LNCaP clone FGC (cell line): ENCODE measurements at regions not wholly inside any gene's neighbourhood (a gene's known extent, or its start where the extent isn't known, plus 50 kb on each side); places are given as distances from the start of the nearest gene placed in this dataset.

Experiments used
- DNase-seq: peaks from one replicate; pipeline ENCODE4 v3.0.0-alpha.2; 2011; ENCODE audit warnings: low read depth
- H3K4me3 ChIP-seq: 2 replicates; pipeline ENCODE4 v1.5.1; 2011; ENCODE audit warnings: mild to moderate bottlenecking, low read depth, low read length, control low read depth
- CTCF ChIP-seq: IDR thresholded peaks from 2 replicates; pipeline ENCODE4 v1.5.1; 2012; ENCODE audit warnings: mild to moderate bottlenecking; ENCODE audit not compliant: control insufficient read depth, insufficient read depth; ENCODE audit errors: extremely low read depth

- H3K4me3 ChIP-seq, result no peak overlapping the region
- no peak for TF ChIP-seq CTCF
- no peak for DNase-seq
Measured at GRCh38 chr4:18669390-18669789, 647.8 kb upstream of the LCORL start.

- TF ChIP-seq CTCF, result no peak
- DNase-seq, result no peak
- no peak overlapping the region for H3K4me3 ChIP-seq
Measured at GRCh38 chr4:18666322-18666721, 644.8 kb upstream of the LCORL start.

- no peak overlapping the region for H3K4me3 ChIP-seq
- DNase-seq, result no peak
- no peak for TF ChIP-seq CTCF
Measured at GRCh38 chr4:18664171-18664570, 642.6 kb upstream of the LCORL start.

GRCh38 chr4:18645351-18645750, 623.8 kb upstream of the LCORL start:
- TF ChIP-seq CTCF, result no peak
- H3K4me3 ChIP-seq, result no peak overlapping the region
- no peak for DNase-seq

- TF ChIP-seq CTCF, result no peak
- H3K4me3 ChIP-seq, result no peak overlapping the region
- no peak for DNase-seq
Measured at GRCh38 chr4:18641334-18641733, 619.8 kb upstream of the LCORL start.

- H3K4me3 ChIP-seq, result no peak overlapping the region
- DNase-seq, result no peak
- no peak for TF ChIP-seq CTCF
Measured at GRCh38 chr4:18638031-18638430, 616.5 kb upstream of the LCORL start.

- DNase-seq, result no peak
- no peak overlapping the region for H3K4me3 ChIP-seq
- no peak for TF ChIP-seq CTCF
Measured at GRCh38 chr4:18636001-18636585, 614.5 kb upstream of the LCORL start.
